ENCODE measurements at regions not wholly inside any gene's neighbourhood (a gene's known extent, or its start where the extent isn't known, plus 50 kb on each side); places are given as distances from the start of the nearest gene placed in this dataset.

- Histone ChIP-seq H3K9me3 (ENCODE audit: control insufficient read depth, low read length) (no peaks in the 10 kb centered on the region), H3K36me3 (ENCODE audit: control insufficient read depth, insufficient read depth, low read length, severe bottlenecking) (no peaks in the 10 kb centered on the region), H3K27me3 (replicated peaks; ENCODE audit: control insufficient read depth, insufficient read depth, low read length) (no peaks in the 10 kb centered on the region), H3K9ac (ENCODE audit: low read length) (no peak overlapping the region), H3K4me3 (ENCODE audit: low read length) (no peak overlapping the region), H3K4me1 (ENCODE audit: control insufficient read depth, insufficient read depth, low read length) (peaks cover 21% of the 10 kb centered on the region)
- DNase-seq (ENCODE audit: low read depth) = no peak
Observed at GRCh38 chr6:71203206-71203605, 85.4 kb upstream of the OGFRL1 start.

GRCh38 chr6:71204741-71205140 lies 83.9 kb upstream of the OGFRL1 start:
- Histone ChIP-seq H3K9ac (ENCODE audit: low read length) (no peak overlapping the region), H3K36me3 (ENCODE audit: control insufficient read depth, insufficient read depth, low read length, severe bottlenecking) (no peaks in the 10 kb centered on the region), H3K4me1 (ENCODE audit: control insufficient read depth, insufficient read depth, low read length) (peaks cover 21% of the 10 kb centered on the region), H3K4me3 (ENCODE audit: low read length) (no peak overlapping the region), H3K9me3 (ENCODE audit: control insufficient read depth, low read length) (no peaks in the 10 kb centered on the region), H3K27me3 (replicated peaks; ENCODE audit: control insufficient read depth, insufficient read depth, low read length) (no peaks in the 10 kb centered on the region)
- DNase-seq (ENCODE audit: low read depth) = no peak

- no peaks in the 10 kb centered on the region for H3K27me3 ChIP-seq (replicated peaks; ENCODE audit: control insufficient read depth, insufficient read depth, low read length)
Observed at GRCh38 chr6:71205336-71205956, 83.2 kb upstream of the OGFRL1 start.

GRCh38 chr6:71206089-71206488 lies 82.5 kb upstream of the OGFRL1 start:
- Histone ChIP-seq H3K4me1 (ENCODE audit: control insufficient read depth, insufficient read depth, low read length) (peaks cover 21% of the 10 kb centered on the region), H3K27me3 (replicated peaks; ENCODE audit: control insufficient read depth, insufficient read depth, low read length) (no peaks in the 10 kb centered on the region), H3K9ac (ENCODE audit: low read length) (no peak overlapping the region), H3K9me3 (ENCODE audit: control insufficient read depth, low read length) (no peaks in the 10 kb centered on the region), H3K4me3 (ENCODE audit: low read length) (no peak overlapping the region), H3K36me3 (ENCODE audit: control insufficient read depth, insufficient read depth, low read length, severe bottlenecking) (no peaks in the 10 kb centered on the region)
- no peak for DNase-seq (ENCODE audit: low read depth)

More at GRCh38 chr6:71205336-71205956, 83.2 kb upstream of the OGFRL1 start:
- DNase-seq (ENCODE audit: low read depth) = no peak
- Histone ChIP-seq H3K9me3 (ENCODE audit: control insufficient read depth, low read length) (no peaks in the 10 kb centered on the region), H3K4me1 (ENCODE audit: control insufficient read depth, insufficient read depth, low read length) (peaks cover 21% of the 10 kb centered on the region), H3K9ac (ENCODE audit: low read length) (no peak overlapping the region), H3K4me3 (ENCODE audit: low read length) (no peak overlapping the region), H3K36me3 (ENCODE audit: control insufficient read depth, insufficient read depth, low read length, severe bottlenecking) (no peaks in the 10 kb centered on the region)

GRCh38 chr6:71209206-71209605 lies 79.4 kb upstream of the OGFRL1 start:
- no peak overlapping the region for H3K9ac ChIP-seq (ENCODE audit: low read length)
- H3K4me1 ChIP-seq (ENCODE audit: control insufficient read depth, insufficient read depth, low read length) = peaks cover 14% of the 10 kb centered on the region
- H3K27me3 ChIP-seq (replicated peaks; ENCODE audit: control insufficient read depth, insufficient read depth, low read length) = no peaks in the 10 kb centered on the region
- no peaks in the 10 kb centered on the region for H3K9me3 ChIP-seq (ENCODE audit: control insufficient read depth, low read length)
- no peaks in the 10 kb centered on the region for H3K36me3 ChIP-seq (ENCODE audit: control insufficient read depth, insufficient read depth, low read length, severe bottlenecking)
- H3K4me3 ChIP-seq (ENCODE audit: low read length) = no peak overlapping the region
- DNase-seq (ENCODE audit: low read depth) = no peak

- peaks cover 13% of the 10 kb centered on the region for H3K4me1 ChIP-seq (ENCODE audit: control insufficient read depth, insufficient read depth, low read length)
- no peak overlapping the region for H3K9ac ChIP-seq (ENCODE audit: low read length)
- H3K36me3 ChIP-seq (ENCODE audit: control insufficient read depth, insufficient read depth, low read length, severe bottlenecking) = no peaks in the 10 kb centered on the region
- H3K27me3 ChIP-seq (replicated peaks; ENCODE audit: control insufficient read depth, insufficient read depth, low read length) = no peaks in the 10 kb centered on the region
- DNase-seq (ENCODE audit: low read depth) = no peak
- H3K9me3 ChIP-seq (ENCODE audit: control insufficient read depth, low read length) = no peaks in the 10 kb centered on the region
- no peak overlapping the region for H3K4me3 ChIP-seq (ENCODE audit: low read length)
Observed at GRCh38 chr6:71209626-71210025, 79.0 kb upstream of the OGFRL1 start.

- no peaks in the 10 kb centered on the region for H3K27me3 ChIP-seq (replicated peaks; ENCODE audit: control insufficient read depth, insufficient read depth, low read length)
- H3K9me3 ChIP-seq (ENCODE audit: control insufficient read depth, low read length) = no peaks in the 10 kb centered on the region
- H3K4me1 ChIP-seq (ENCODE audit: control insufficient read depth, insufficient read depth, low read length) = no peaks in the 10 kb centered on the region
- H3K4me3 ChIP-seq (ENCODE audit: low read length) = no peak overlapping the region
- H3K9ac ChIP-seq (ENCODE audit: low read length) = no peak overlapping the region
- DNase-seq (ENCODE audit: low read depth) = peak; percentile 38
- no peaks in the 10 kb centered on the region for H3K36me3 ChIP-seq (ENCODE audit: control insufficient read depth, insufficient read depth, low read length, severe bottlenecking)
Observed at GRCh38 chr6:71211799-71212198, 76.8 kb upstream of the OGFRL1 start.

GRCh38 chr6:71220466-71220865 lies 68.1 kb upstream of the OGFRL1 start:
- Histone ChIP-seq H3K27me3 (replicated peaks; ENCODE audit: control insufficient read depth, insufficient read depth, low read length) (no peaks in the 10 kb centered on the region), H3K9ac (ENCODE audit: low read length) (no peak overlapping the region), H3K4me1 (ENCODE audit: control insufficient read depth, insufficient read depth, low read length) (no peaks in the 10 kb centered on the region), H3K9me3 (ENCODE audit: control insufficient read depth, low read length) (no peaks in the 10 kb centered on the region), H3K4me3 (ENCODE audit: low read length) (no peak overlapping the region), H3K36me3 (ENCODE audit: control insufficient read depth, insufficient read depth, low read length, severe bottlenecking) (no peaks in the 10 kb centered on the region)
- DNase-seq (ENCODE audit: low read depth) = no peak

- Histone ChIP-seq H3K27me3 (replicated peaks; ENCODE audit: control insufficient read depth, insufficient read depth, low read length) (no peaks in the 10 kb centered on the region), H3K4me3 (ENCODE audit: low read length) (no peak overlapping the region), H3K36me3 (ENCODE audit: control insufficient read depth, insufficient read depth, low read length, severe bottlenecking) (no peaks in the 10 kb centered on the region), H3K4me1 (ENCODE audit: control insufficient read depth, insufficient read depth, low read length) (no peaks in the 10 kb centered on the region), H3K9ac (ENCODE audit: low read length) (no peak overlapping the region), H3K9me3 (ENCODE audit: control insufficient read depth, low read length) (no peaks in the 10 kb centered on the region)
- DNase-seq (ENCODE audit: low read depth) = no peak
Observed at GRCh38 chr6:71222671-71223070, 65.9 kb upstream of the OGFRL1 start.

- H3K9ac ChIP-seq (ENCODE audit: low read length) = no peak overlapping the region
- DNase-seq (ENCODE audit: low read depth) = no peak
- no peaks in the 10 kb centered on the region for H3K9me3 ChIP-seq (ENCODE audit: control insufficient read depth, low read length)
- no peaks in the 10 kb centered on the region for H3K36me3 ChIP-seq (ENCODE audit: control insufficient read depth, insufficient read depth, low read length, severe bottlenecking)
- H3K27me3 ChIP-seq (replicated peaks; ENCODE audit: control insufficient read depth, insufficient read depth, low read length) = no peaks in the 10 kb centered on the region
- H3K4me3 ChIP-seq (ENCODE audit: low read length) = no peak overlapping the region
- H3K4me1 ChIP-seq (ENCODE audit: control insufficient read depth, insufficient read depth, low read length) = no peaks in the 10 kb centered on the region
Observed at GRCh38 chr6:71224011-71224410, 64.6 kb upstream of the OGFRL1 start.

- H3K4me1 ChIP-seq (ENCODE audit: control insufficient read depth, insufficient read depth, low read length) = no peaks in the 10 kb centered on the region
- H3K9me3 ChIP-seq (ENCODE audit: control insufficient read depth, low read length) = no peaks in the 10 kb centered on the region
- no peak for DNase-seq (ENCODE audit: low read depth)
- H3K9ac ChIP-seq (ENCODE audit: low read length) = no peak overlapping the region
- H3K4me3 ChIP-seq (ENCODE audit: low read length) = no peak overlapping the region
- no peaks in the 10 kb centered on the region for H3K36me3 ChIP-seq (ENCODE audit: control insufficient read depth, insufficient read depth, low read length, severe bottlenecking)
- no peaks in the 10 kb centered on the region for H3K27me3 ChIP-seq (replicated peaks; ENCODE audit: control insufficient read depth, insufficient read depth, low read length)
Observed at GRCh38 chr6:71226151-71226550, 62.5 kb upstream of the OGFRL1 start.

GRCh38 chr6:71228461-71229041 lies 60.1 kb upstream of the OGFRL1 start:
- Histone ChIP-seq H3K9ac (ENCODE audit: low read length) (no peak overlapping the region), H3K27me3 (replicated peaks; ENCODE audit: control insufficient read depth, insufficient read depth, low read length) (no peaks in the 10 kb centered on the region)
- DNase-seq (ENCODE audit: low read depth) = no peak

More at GRCh38 chr6:71228461-71229041, 60.1 kb upstream of the OGFRL1 start:
- Histone ChIP-seq H3K4me3 (ENCODE audit: low read length) (no peak overlapping the region), H3K4me1 (ENCODE audit: control insufficient read depth, insufficient read depth, low read length) (no peaks in the 10 kb centered on the region), H3K36me3 (ENCODE audit: control insufficient read depth, insufficient read depth, low read length, severe bottlenecking) (no peaks in the 10 kb centered on the region), H3K9me3 (ENCODE audit: control insufficient read depth, low read length) (no peaks in the 10 kb centered on the region)
